Mucosa of descending colon (tissue), 3 donors: ENCODE measurements at regions not wholly inside any gene's neighbourhood (a gene's known extent, or its start where the extent isn't known, plus 50 kb on each side); places are given as distances from the start of the nearest gene placed in this dataset.

Experiments used
- ATAC-seq: fragments of 200-7000 bp; cut with Tn5 transposase; one replicate; pipeline ENCODE4 v1.9.1; 2020; ENCODE audit warnings: mild to moderate bottlenecking, moderate library complexity
- DNase-seq, 3 donors: peaks; one replicate each; pipeline ENCODE4 v3.0.0-alpha.2; 2020
- H3K36me3 ChIP-seq: fragments of 200-600 bp; one replicate; pipeline ENCODE4 v1.8.0; 2021; ENCODE audit warnings: low read depth, mild to moderate bottlenecking
- H3K4me1 ChIP-seq: fragments of 200-600 bp; one replicate; pipeline ENCODE4 v1.8.0; 2021; ENCODE audit warnings: low read depth, mild to moderate bottlenecking
- H3K4me3 ChIP-seq: fragments of 200-600 bp; one replicate; pipeline ENCODE4 v1.8.0; 2021; ENCODE audit warnings: mild to moderate bottlenecking
- H3K9me3 ChIP-seq: fragments of 200-600 bp; one replicate; pipeline ENCODE4 v1.8.0; 2021; ENCODE audit warnings: mild to moderate bottlenecking
- intact Hi-C, 2 donors: fragments of 100-400 bp; cut with DNase I in 1 of 2; cut with micrococcal nuclease in 1 of 2; formaldehyde crosslinking; loops; one replicate each; pipeline versions ENCODE4 v1.11.0 to v1.11.1; 2022; cut with DNase I, micrococcal nuclease
- TF ChIP-seq, protein P1 (sequence below): fragments of 200-600 bp; IDR thresholded peaks from one replicate; pipeline ENCODE4 v1.8.0; 2022; ENCODE audit warnings: antibody characterized with exemption, mild to moderate bottlenecking
- donor health status: DM: no; HTN: no; CAD: no; lungs with moderate emphysema.
- donor health status: DM: no; HTN: no; CAD: no.
- donor health status: DM: no; HTN: yes; CAD: no.

DNA sequence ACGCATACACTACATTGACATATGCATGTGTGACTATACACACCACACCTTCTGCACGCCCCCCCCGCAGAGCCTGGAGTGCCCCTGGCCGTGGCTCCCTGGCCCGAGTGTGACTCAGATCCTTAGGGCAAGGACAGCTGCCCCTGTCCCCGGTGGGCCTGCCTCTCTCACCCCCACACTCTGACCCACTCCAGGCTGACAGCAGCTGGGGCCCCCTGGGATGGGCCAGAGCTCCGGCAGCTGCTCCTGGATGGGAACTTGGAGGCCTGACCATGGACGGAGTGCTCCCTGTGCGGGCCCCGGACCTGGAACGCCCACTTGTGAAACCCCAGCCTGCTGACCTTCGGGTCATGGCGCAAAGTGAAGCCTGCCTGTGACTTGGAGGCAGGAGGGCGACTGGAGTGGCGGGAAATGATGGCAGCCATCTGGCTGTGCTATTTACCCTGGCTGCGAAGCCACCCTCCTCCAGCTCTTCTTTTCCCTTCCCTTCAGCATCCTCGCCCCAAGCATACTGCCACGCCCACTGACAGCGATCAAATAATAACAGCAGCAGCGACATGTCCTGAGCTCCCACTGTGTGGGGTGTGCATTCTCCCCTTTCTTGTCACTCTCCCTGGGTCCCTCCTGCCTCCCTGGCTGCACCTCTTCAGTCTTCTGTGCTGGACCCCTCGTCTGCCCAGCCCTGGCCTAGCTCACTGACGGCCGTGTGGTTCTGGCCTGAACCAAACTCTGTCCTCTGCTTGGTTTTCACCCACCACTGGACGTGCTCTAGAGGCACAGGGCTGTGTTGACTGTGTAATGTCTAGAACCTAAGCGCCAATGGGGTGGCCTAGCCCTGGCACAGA, 90.7 kb upstream of the MEF2A start:
- intact Hi-C loops, result no loop called here
- Histone ChIP-seq H3K4me3 (no peak overlapping the region), H3K36me3 (no peaks in the 10 kb centered on the region), H3K4me1 (peaks cover 9% of the 10 kb centered on the region), H3K9me3 (no peaks in the 10 kb centered on the region)
- ATAC-seq (peak; percentile 14), DNase-seq (no peak)
- TF ChIP-seq, protein P1, sequence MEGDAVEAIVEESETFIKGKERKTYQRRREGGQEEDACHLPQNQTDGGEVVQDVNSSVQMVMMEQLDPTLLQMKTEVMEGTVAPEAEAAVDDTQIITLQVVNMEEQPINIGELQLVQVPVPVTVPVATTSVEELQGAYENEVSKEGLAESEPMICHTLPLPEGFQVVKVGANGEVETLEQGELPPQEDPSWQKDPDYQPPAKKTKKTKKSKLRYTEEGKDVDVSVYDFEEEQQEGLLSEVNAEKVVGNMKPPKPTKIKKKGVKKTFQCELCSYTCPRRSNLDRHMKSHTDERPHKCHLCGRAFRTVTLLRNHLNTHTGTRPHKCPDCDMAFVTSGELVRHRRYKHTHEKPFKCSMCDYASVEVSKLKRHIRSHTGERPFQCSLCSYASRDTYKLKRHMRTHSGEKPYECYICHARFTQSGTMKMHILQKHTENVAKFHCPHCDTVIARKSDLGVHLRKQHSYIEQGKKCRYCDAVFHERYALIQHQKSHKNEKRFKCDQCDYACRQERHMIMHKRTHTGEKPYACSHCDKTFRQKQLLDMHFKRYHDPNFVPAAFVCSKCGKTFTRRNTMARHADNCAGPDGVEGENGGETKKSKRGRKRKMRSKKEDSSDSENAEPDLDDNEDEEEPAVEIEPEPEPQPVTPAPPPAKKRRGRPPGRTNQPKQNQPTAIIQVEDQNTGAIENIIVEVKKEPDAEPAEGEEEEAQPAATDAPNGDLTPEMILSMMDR, result no peak

DNA sequence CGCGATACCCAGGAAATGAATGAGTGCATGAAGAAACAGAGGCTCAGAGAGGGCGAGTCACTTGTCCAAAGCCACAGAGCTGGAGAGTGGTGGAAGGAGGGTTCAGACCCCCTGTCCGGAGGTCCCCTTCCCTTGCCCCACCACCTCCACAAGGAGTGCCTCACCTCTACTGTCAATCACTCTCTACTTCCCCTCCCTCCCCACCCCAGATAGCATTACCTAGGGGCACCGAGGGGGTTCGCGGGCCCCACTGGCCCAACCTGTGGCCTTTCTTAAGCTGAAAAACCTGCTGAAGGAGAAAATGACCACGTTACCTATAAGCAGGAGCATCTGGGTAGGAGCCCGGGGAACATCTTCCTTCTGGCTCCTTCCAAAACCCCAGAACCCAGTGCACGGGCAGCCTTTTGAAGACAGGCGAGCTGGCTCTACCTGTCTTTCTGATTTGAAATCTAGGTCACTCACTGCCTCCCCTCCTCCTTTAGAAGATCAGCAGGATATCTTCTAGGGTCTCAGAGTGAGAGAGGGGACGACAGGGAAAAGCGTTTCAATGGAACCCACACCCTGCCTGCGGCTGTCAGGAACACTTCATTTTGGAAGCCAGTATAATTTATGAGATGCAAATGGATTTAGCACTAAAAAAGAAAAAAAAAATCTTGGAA, 89.9 kb upstream of the MEF2A start:
- TF ChIP-seq, protein P1, result no peak
- intact Hi-C loops, result no loop called here
- no peak overlapping the region for H3K4me3 ChIP-seq
- peaks cover 9% of the 10 kb centered on the region for H3K4me1 ChIP-seq
- ATAC-seq (no peak), DNase-seq (no peak)
- H3K36me3 ChIP-seq, result no peaks in the 10 kb centered on the region
- no peaks in the 10 kb centered on the region for H3K9me3 ChIP-seq

DNA sequence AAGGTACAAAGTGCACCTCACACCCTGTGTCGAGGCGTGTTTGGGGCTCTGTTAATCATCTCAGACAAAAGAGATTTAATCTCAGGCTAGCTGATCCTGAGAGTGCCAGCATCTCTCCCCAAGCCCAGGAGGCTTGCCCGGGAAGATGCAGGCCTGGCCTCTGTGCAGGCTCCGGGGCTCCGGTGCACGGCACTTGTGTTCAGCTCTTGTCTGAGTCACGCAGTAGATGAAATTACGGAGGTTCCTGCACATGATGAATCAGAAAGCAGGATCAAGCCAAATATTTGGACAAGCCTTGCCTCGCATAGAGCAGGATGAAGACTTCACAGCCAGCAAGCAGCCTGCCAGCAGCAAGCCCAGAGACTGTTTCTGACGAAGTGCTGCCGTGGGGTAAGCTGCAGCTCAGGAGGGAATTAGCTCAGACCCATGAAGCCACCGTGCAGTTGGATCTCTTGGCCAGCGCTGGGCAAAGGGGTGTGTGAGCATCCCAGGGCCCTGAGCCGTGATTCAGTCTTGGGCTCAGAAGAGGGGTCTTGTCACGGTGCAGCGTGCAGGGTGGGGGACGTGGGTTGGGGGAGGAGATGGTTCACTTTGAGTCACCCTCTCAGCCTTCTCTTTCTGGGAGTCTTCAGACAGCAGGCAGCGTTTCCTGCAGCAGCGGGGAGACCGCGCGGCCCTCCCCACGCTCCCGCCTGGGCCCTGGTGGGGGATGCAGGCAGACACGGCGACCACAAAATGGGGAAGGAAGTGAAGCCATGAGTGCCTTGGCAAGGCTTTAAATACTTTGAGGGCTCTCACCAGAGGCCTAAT, 89.2 kb upstream of the MEF2A start:
- Histone ChIP-seq H3K4me3 (no peak overlapping the region), H3K4me1 (peaks cover 9% of the 10 kb centered on the region), H3K36me3 (no peaks in the 10 kb centered on the region), H3K9me3 (no peaks in the 10 kb centered on the region)
- intact Hi-C loops, result no loop called here
- DNase-seq, result peak; percentile 43 to 68 (median 55)
- TF ChIP-seq, protein P1, result no peak
- peak; percentile 70 for ATAC-seq

DNA sequence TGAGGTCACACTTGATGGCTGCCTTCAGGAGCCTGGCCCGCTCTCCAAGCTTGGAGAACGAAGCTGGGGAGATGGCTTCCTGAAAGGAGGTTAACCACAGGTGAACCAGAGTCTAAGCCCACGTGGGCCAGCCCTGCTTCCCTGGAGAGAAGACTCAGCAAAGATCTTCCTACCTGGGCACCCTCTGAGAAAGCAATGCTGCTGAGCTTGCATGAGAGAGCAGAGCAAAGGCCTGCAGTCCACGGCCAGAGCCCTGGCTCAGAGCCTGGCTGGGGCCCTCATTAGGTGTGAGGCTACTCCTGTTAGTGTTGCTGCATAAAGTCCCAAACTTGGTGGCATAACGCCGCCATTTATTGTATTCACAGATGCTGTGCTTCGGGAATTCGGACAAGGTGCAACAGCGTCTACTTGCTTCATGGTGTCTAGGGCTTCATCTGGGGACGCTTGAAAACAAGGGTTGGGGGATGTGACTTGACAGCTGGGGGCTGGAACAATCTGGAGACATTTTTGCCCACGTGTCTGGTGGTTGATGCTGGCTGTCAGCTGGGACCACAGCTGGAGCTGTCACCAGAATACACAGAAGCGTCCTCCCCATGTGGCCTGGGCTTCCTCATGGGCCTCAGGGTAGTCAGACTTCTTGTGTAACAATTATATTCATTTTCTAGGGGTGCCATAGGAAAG, 87.9 kb upstream of the MEF2A start:
- Histone ChIP-seq H3K36me3 (no peaks in the 10 kb centered on the region), H3K4me1 (peaks cover 9% of the 10 kb centered on the region), H3K4me3 (no peak overlapping the region), H3K9me3 (no peaks in the 10 kb centered on the region)
- TF ChIP-seq, protein P1, result no peak
- intact Hi-C loops, result no loop called here
- DNase-seq, result no peak
- no peak for ATAC-seq

DNA sequence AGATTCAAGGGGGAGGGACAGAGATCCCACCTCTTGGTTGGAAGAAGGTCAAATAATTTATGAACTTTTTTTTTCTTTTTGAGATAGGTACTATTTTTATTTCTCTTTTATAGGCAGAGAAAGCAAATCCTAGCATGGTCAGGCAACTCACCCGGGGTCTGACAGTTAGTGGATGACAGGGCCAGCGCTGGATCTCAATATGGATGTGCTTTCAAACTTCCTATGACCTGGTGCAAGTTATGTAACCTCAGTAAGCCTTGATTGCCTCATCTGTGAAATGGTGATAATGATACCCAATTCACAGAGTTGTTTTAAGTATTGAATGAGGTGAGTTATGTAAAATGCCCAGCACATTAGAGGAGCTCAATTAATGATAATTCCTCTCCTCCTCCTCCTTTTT, 86.8 kb upstream of the MEF2A start:
- DNase-seq (no peak), ATAC-seq (no peak)
- Histone ChIP-seq H3K9me3 (no peaks in the 10 kb centered on the region), H3K4me1 (peaks cover 9% of the 10 kb centered on the region), H3K4me3 (no peak overlapping the region), H3K36me3 (no peaks in the 10 kb centered on the region)
- TF ChIP-seq, protein P1, result no peak
- intact Hi-C loops, result no loop called here
